Breast epithelium (tissue), 3 donors: ENCODE measurements at regions not wholly inside any gene's neighbourhood (a gene's known extent, or its start where the extent isn't known, plus 50 kb on each side); places are given as distances from the start of the nearest gene placed in this dataset.

Source experiments
- POLR2A ChIP-seq: fragments of 450-650 bp; IDR thresholded peaks from one replicate; pipeline ENCODE4 v1.6.1; 2016; ENCODE audit warnings: antibody characterized with exemption, mild to moderate bottlenecking, moderate library complexity
- TF ChIP-seq, protein P1 (sequence below), 3 donors: fragments of 450-650 bp; IDR thresholded peaks; one replicate each; pipeline ENCODE4 v1.5.1; 2016 to 2017; ENCODE audit warnings: antibody characterized with exemption in 3 of 3, mild to moderate bottlenecking in 3 of 3, moderate library complexity in 3 of 3

- TF ChIP-seq, protein P1, sequence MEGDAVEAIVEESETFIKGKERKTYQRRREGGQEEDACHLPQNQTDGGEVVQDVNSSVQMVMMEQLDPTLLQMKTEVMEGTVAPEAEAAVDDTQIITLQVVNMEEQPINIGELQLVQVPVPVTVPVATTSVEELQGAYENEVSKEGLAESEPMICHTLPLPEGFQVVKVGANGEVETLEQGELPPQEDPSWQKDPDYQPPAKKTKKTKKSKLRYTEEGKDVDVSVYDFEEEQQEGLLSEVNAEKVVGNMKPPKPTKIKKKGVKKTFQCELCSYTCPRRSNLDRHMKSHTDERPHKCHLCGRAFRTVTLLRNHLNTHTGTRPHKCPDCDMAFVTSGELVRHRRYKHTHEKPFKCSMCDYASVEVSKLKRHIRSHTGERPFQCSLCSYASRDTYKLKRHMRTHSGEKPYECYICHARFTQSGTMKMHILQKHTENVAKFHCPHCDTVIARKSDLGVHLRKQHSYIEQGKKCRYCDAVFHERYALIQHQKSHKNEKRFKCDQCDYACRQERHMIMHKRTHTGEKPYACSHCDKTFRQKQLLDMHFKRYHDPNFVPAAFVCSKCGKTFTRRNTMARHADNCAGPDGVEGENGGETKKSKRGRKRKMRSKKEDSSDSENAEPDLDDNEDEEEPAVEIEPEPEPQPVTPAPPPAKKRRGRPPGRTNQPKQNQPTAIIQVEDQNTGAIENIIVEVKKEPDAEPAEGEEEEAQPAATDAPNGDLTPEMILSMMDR (IDR thresholded peaks at IDR 0.05), result no peak
- TF ChIP-seq POLR2A, result no peak
These were observed 1742.5 kb upstream of the ADGRL3 start for GRCh38 chr4:59457576-59457975.
